Bronchial epithelial cell (primary cell): ENCODE measurements at regions not wholly inside any gene's neighbourhood (a gene's known extent, or its start where the extent isn't known, plus 50 kb on each side); places are given as distances from the start of the nearest gene placed in this dataset.
"Not testable (repeated sequence)": the region's sequence is repeated elsewhere in the genome, so short reads cannot be mapped to it uniquely, and the experiment has no call there.

Experiments
- DNase-seq: peaks from one replicate; pipeline ENCODE4 v3.0.0-alpha.2; 2010; ENCODE audit warnings: low read depth
- FAIRE-seq: peaks from 2 replicates; lab custom pipeline; 2011; peaks lifted over from hg19 to GRCh38; lab: Jason Lieb, UNC
- H3K27me3 ChIP-seq: 2 replicates; pipeline ENCODE4 v1.5.1; 2011; ENCODE audit warnings: low read length; ENCODE audit not compliant: control insufficient read depth, insufficient read depth
- H3K36me3 ChIP-seq: 2 replicates; pipeline ENCODE4 v1.5.1; 2011; ENCODE audit warnings: low read length; ENCODE audit not compliant: control insufficient read depth, insufficient read depth
- H3K4me3 ChIP-seq: 2 replicates; pipeline ENCODE4 v1.5.1; 2011; ENCODE audit warnings: mild to moderate bottlenecking, low read depth, low read length, control low read depth
- CTCF ChIP-seq: IDR thresholded peaks from 2 replicates; pipeline ENCODE4 v1.5.1; 2011; ENCODE audit warnings: mild to moderate bottlenecking, moderate library complexity, low read length, control low read depth, inconsistent platforms; ENCODE audit not compliant: insufficient read depth, severe bottlenecking

DNA sequence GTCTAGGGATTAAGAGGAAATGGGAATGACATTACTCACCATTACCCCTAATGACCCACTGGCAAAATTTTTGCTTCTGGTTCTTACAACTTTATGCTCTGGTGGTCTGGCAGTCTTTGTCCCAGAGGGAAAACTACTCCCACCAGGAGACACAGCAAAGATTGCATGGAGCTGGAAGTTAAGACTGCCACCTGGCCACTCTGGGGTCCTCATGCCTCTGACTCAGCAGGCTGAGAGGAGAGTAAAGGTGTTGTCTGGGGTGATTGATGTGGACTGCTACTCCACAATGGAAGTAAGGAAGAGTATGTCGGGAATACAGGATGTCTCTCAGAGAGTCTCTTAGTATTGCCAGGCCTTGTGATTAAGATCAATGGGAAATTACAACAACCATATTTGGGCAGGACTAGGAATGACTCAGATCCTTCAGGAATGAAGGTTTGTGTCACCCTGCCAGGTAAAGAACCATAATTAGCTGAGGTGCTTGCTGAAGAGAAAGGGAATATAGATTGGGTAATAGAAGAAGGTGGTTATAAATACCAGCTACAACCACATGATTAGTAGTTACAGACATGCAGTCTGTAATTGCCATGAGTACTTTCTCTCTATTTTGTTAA is 215.5 kb downstream of the GPAT3 start:
- no peak for TF ChIP-seq CTCF
- DNase-seq (peak; percentile 98), FAIRE-seq (no peak)

GRCh38 chr4:83748711-83749110 is 212.8 kb downstream of the GPAT3 start:
- DNase-seq (no peak), FAIRE-seq (no peak)
- Histone ChIP-seq H3K4me3 (no peak overlapping the region), H3K27me3 (no peaks in the 10 kb centered on the region), H3K36me3 (no peaks in the 10 kb centered on the region)
- no peak for TF ChIP-seq CTCF

More for the DNA sequence above, 215.5 kb downstream of the GPAT3 start:
- Histone ChIP-seq H3K27me3 (no peaks in the 10 kb centered on the region), H3K36me3 (no peaks in the 10 kb centered on the region), H3K4me3 (no peak overlapping the region)

DNA sequence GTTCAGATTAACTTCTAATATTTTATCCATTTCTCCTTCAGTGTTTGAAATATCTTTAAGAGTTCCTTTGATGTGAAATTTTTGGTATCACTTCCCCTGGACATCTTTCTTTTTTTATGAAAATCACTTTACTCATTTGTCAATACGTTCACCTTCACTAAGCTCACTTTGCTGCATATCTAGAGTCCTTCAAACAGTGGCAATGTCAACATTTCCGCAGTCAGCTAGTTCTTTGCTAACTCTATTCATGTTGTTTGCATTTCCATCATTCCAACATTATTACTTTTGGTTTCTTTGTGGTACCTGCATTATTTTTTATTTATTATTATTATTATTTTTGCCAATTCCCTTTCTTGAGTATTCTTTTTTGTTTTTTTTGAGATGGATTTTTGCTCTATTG is 203.0 kb downstream of the GPAT3 start:
- no peak for FAIRE-seq
- Histone ChIP-seq H3K27me3 (no peaks in the 10 kb centered on the region), H3K36me3 (no peaks in the 10 kb centered on the region), H3K4me3 (no peak overlapping the region)
- no peak for TF ChIP-seq CTCF
- no peak for DNase-seq

- Histone ChIP-seq H3K4me3 (no peak overlapping the region), H3K27me3 (no peaks in the 10 kb centered on the region), H3K36me3 (no peaks in the 10 kb centered on the region)
- no peak for DNase-seq
- TF ChIP-seq CTCF = no peak
- FAIRE-seq = no peak
Observed at GRCh38 chr4:83734576-83734975, 198.7 kb downstream of the GPAT3 start.

DNA sequence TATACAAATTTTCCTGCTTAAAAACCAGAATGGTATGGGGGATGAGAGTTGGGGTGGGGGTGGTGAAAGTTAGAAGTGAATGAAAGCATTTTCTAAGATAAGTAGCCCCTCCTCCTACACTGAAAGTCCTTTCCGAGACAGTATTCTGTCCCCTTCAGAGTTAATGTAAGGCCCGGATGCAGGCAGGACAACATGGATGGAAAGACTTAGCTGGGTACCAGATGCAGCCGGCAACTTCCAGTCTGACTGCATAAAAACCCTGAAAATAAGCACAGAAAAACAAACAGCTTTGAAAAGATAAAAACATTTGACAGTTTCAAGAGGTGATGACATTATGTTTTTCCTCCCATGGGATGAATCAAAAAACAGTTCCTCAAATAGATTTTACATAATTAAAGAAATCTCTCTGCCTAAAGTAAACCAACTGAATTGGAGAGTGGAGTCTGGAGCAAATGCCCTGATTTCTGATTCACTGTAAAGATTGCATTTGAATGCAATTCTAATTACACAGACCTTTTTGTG is 196.3 kb downstream of the GPAT3 start:
- H3K4me3 ChIP-seq = no peak overlapping the region
- no peaks in the 10 kb centered on the region for H3K27me3 ChIP-seq
- no peak for TF ChIP-seq CTCF
- no peak for FAIRE-seq
- no peak for DNase-seq
- no peaks in the 10 kb centered on the region for H3K36me3 ChIP-seq

DNA sequence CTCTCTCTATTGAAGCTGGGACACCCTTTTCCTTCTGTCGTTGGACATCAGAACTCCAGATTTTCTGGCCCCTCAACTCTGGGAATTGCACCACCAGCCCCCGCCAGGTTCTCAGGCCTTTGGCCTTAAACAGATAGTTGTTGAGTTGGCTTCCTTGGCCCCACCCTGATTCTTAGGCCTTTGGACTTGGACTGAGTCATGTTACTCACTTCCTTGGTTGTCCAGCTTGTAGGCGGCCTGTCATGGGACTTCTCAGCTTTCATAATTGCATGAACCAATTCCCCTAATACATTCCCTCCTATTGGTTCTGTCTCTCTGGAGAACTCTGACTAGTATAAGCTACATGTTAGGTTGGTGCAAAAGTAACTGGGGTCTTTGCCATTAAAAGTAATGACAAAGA is 195.7 kb downstream of the GPAT3 start:
- H3K27me3 ChIP-seq = no peaks in the 10 kb centered on the region

DNA sequence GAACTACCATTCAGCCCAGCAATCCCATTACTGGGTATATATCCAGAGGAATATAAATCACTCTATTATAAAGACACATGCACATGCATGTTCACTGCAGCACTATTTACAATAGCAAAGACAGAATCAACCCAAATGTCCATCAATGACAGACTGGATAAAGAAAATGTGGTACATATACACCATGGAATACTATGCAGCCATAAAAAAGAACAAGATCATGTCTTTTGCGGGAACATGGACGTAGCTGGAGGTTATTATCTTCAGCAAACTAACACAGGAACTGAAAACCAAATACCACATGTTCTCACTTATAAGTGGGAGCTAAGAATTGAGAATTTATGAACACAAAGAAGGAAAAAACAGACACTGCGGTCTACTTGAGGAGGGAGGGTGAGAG is 195.1 kb downstream of the GPAT3 start:
- not testable (repeated sequence) for DNase-seq, H3K27me3 ChIP-seq, FAIRE-seq, H3K36me3 ChIP-seq, H3K4me3 ChIP-seq

More for the DNA sequence above, 195.7 kb downstream of the GPAT3 start:
- FAIRE-seq = no peak
- Histone ChIP-seq H3K4me3 (no peak overlapping the region), H3K36me3 (no peaks in the 10 kb centered on the region)
- no peak for TF ChIP-seq CTCF
- peak; percentile 34 for DNase-seq
